GM12864 (cell line): ENCODE measurements at regions not wholly inside any gene's neighbourhood (a gene's known extent, or its start where the extent isn't known, plus 50 kb on each side); places are given as distances from the start of the nearest gene placed in this dataset.

Experiments
- DNase-seq: peaks from one replicate; pipeline ENCODE4 v3.0.0-alpha.2; 2011; ENCODE audit warnings: low read depth
- H3K4me3 ChIP-seq: 2 replicates; pipeline ENCODE4 v1.5.1; 2011; ENCODE audit warnings: mild to moderate bottlenecking, low read depth, low read length, control low read depth
- CTCF ChIP-seq: IDR thresholded peaks from 2 replicates; pipeline ENCODE4 v1.5.1; 2011; ENCODE audit warnings: low read depth, mild to moderate bottlenecking, moderate library complexity, low read length, control low read depth, inconsistent platforms; ENCODE audit errors: missing control alignments

- no peak for DNase-seq
- TF ChIP-seq CTCF, result no peak
- no peak overlapping the region for H3K4me3 ChIP-seq
Measured at GRCh38 chr3:16658004-16658924, 53.0 kb upstream of the DAZL start.

- no peak for DNase-seq
- TF ChIP-seq CTCF, result no peak
- no peak overlapping the region for H3K4me3 ChIP-seq
Measured at GRCh38 chr3:16658925-16659793, 53.9 kb upstream of the DAZL start.

GRCh38 chr3:16663854-16664712 is 58.9 kb upstream of the DAZL start:
- no peak for TF ChIP-seq CTCF
- H3K4me3 ChIP-seq, result no peak overlapping the region
- no peak for DNase-seq

- TF ChIP-seq CTCF, result no peak
- DNase-seq, result no peak
- no peak overlapping the region for H3K4me3 ChIP-seq
Measured at GRCh38 chr3:16665282-16665741, 60.1 kb upstream of the DAZL start.

GRCh38 chr3:16666206-16666605 is 61.0 kb upstream of the DAZL start:
- TF ChIP-seq CTCF, result no peak
- no peak for DNase-seq
- H3K4me3 ChIP-seq, result no peak overlapping the region

GRCh38 chr3:16667633-16668032 is 62.4 kb upstream of the DAZL start:
- DNase-seq, result no peak
- H3K4me3 ChIP-seq, result no peak overlapping the region
- TF ChIP-seq CTCF, result no peak
